ENCODE measurements at regions not wholly inside any gene's neighbourhood (a gene's known extent, or its start where the extent isn't known, plus 50 kb on each side); places are given as distances from the start of the nearest gene placed in this dataset.

DNA sequence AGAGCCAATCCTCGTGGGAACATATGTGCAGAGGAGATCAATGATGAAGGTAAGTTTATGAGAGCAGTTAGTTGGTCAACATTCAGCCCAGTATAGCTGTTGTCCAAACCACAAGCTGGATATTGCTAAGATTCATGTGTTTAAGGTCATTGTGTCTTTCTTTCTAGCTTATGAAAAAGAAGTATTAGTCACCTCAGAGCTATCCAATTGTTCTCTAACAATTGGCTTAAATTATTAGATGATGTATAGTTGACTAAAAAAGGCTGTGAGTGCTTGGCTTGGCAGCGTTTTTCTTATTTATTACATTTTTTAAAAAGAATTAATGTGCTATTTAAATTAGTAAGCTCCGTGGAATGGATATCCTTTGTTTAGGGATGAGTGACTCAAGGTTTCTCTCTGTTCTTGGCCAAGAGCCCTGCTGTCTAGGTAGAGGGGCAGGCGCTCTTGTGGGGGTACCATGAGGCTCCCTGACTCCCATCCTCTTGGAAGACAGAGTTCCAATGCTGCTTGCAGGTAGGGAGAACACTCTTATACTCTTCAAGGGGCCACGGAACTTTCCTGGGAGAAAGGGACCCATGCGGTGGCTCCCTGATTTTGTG lies 487.4 kb downstream of the IRX1 start:
- TF ChIP-seq, protein P1, sequence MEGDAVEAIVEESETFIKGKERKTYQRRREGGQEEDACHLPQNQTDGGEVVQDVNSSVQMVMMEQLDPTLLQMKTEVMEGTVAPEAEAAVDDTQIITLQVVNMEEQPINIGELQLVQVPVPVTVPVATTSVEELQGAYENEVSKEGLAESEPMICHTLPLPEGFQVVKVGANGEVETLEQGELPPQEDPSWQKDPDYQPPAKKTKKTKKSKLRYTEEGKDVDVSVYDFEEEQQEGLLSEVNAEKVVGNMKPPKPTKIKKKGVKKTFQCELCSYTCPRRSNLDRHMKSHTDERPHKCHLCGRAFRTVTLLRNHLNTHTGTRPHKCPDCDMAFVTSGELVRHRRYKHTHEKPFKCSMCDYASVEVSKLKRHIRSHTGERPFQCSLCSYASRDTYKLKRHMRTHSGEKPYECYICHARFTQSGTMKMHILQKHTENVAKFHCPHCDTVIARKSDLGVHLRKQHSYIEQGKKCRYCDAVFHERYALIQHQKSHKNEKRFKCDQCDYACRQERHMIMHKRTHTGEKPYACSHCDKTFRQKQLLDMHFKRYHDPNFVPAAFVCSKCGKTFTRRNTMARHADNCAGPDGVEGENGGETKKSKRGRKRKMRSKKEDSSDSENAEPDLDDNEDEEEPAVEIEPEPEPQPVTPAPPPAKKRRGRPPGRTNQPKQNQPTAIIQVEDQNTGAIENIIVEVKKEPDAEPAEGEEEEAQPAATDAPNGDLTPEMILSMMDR (IDR thresholded peaks at IDR 0.05), result no peak
- no peak for TF ChIP-seq ZFX (IDR thresholded peaks at IDR 0.05; ENCODE audit: borderline replicate concordance)

DNA sequence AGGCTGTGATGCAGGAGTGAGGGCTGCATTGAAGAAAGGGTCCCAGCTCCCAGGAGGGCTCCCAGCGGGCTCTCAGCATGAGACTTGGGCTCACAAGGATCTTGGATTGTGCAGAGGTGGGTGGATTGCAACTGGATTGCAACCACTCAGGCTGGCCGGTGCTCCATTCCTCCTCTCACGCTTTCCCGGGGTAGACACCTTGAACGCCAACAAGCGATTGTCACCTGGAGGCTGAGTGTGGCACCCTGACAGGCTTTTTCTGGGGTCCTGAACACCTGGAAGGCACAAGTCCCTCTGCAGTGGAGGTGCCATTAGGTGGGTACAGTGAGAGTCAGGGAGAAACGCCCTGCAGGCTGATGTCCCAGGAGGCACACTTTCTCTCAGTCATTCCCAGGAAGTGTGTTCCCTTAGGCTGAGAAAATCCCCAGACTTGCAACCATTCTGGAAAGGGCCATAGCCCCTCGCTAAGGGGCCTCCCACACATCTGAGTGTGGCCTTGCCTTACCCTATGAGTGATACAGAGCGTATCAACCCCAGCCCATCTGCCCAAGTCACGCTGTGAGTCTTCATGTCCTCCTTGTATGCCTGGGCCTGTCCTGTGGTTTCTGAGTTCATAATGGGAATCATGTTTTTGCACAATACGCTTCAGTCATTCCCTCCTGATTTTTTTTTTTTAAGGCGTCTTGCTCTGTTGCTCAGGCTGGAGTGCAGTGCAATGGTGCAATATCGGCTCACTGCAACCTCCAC lies 488.1 kb downstream of the IRX1 start:
- H3K27ac ChIP-seq, result no peak overlapping the region
- TF ChIP-seq, protein P1 (IDR thresholded peaks at IDR 0.05), result no peak
- TF ChIP-seq ZFX (IDR thresholded peaks at IDR 0.05; ENCODE audit: borderline replicate concordance), result no peak

More for the DNA sequence above, 487.4 kb downstream of the IRX1 start:
- no peak overlapping the region for H3K27ac ChIP-seq

DNA sequence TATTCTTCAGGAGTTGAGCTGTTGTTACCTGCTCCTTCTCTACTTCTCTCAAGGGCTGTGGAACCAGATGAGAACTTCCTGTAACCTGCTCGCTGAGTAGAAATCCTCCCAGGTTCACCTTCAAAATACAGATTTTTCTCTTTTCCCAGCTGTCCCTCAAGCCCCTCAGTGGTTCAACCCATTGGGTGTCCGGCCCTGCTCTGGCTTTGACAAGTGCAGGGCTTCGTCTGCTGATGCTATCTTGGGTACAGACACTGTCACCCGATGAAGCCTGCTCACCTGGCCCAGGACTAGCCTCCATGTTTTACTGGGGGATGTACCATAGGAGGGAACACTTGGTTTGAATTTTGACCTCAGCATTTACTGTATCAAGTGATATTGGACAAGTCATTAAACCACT lies 490.4 kb downstream of the IRX1 start:
- TF ChIP-seq ZFX (IDR thresholded peaks at IDR 0.05; ENCODE audit: borderline replicate concordance), result no peak
- TF ChIP-seq, protein P1 (IDR thresholded peaks at IDR 0.05), result no peak
- H3K27ac ChIP-seq, result no peak overlapping the region

DNA sequence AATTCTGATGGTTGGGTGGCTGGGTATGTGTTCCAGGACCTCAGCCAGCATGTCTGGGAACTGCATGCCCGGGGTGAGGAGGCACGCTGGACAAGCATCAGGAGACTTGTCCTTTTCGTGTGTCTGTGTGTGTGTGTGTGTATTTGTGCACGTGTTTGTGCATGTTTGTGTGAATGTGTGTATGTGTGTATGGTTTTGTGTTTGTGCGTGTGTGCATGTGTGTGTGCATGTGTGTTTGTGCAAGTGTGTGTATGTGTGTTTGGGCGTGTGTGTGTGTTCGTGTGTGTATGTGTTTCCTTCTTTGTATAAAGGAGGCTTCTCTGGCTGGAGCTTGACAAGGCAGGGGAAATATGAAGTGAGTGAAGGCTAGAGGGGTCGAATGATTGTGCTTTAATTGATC lies 491.5 kb downstream of the IRX1 start:
- no peak overlapping the region for H3K27ac ChIP-seq
- TF ChIP-seq, protein P1 (IDR thresholded peaks at IDR 0.05), result no peak
- TF ChIP-seq ZFX (IDR thresholded peaks at IDR 0.05; ENCODE audit: borderline replicate concordance), result no peak

DNA sequence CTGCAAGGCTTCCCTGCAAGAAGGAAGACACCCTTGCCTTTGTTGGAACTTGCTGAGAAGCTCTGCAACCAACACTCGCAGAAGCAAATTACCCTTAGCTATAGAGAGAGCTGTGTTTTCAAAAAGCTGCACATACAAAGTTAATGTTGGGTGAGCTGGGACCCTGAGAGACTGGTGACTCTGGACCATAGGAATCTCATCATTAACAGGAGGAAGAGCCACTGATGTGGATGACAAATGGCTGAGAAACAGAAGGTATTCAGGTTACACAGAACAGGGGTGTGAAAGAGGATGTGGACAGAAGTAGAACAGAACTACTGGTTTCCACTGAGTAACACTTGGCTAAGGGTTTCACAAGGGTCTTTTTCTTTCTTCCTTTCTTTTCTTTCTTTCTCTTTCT lies 493.5 kb downstream of the IRX1 start:
- H3K27ac ChIP-seq, result no peak overlapping the region
- no peak for TF ChIP-seq ZFX (IDR thresholded peaks at IDR 0.05; ENCODE audit: borderline replicate concordance)
- TF ChIP-seq, protein P1 (IDR thresholded peaks at IDR 0.05), result no peak

DNA sequence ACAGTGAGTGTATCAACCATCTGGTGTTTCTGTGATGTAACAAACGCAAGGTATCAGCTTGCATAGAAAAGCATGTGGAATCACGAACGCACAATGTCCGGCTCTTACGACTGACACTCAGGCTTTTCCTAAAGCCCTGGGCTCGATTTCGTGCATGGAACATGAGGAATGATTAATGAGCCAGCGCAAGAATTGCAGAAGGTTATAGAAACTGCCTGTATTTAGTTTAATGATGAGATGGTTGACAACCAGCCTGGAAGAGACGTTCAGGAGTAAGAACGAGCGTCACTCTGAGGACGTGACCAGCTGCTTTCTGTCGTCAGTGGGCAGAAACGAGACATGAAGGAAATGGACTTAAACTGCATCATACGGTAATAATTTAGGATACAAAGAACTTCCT lies 497.6 kb downstream of the IRX1 start:
- H3K27ac ChIP-seq, result no peak overlapping the region
- TF ChIP-seq, protein P1 (IDR thresholded peaks at IDR 0.05), result no peak
- TF ChIP-seq ZFX (IDR thresholded peaks at IDR 0.05; ENCODE audit: borderline replicate concordance), result no peak

DNA sequence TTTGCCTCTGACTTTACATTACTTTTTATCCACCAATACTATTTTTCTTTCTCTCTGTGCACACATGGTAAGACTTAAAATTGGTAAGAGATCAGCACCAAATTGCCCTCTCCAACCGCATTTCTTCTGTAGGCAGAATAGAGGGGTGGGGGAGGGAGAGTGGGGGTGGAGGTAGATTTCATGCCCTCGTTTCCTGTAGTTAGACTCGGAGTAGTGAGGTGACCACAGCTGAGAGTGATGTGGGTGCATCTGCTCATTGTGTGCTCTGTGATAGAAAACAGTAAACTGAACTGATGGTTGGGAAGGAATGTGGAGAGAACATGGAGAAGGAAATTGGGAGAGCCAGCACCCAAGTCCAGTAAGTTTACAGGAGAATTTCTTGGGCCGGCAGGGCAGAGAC lies 498.3 kb downstream of the IRX1 start:
- no peak overlapping the region for H3K27ac ChIP-seq
- TF ChIP-seq, protein P1 (IDR thresholded peaks at IDR 0.05), result no peak
- TF ChIP-seq ZFX (IDR thresholded peaks at IDR 0.05; ENCODE audit: borderline replicate concordance), result no peak

Data from 22Rv1 (cell line).